ENCODE measurements at regions not wholly inside any gene's neighbourhood (a gene's known extent, or its start where the extent isn't known, plus 50 kb on each side); places are given as distances from the start of the nearest gene placed in this dataset.

DNA sequence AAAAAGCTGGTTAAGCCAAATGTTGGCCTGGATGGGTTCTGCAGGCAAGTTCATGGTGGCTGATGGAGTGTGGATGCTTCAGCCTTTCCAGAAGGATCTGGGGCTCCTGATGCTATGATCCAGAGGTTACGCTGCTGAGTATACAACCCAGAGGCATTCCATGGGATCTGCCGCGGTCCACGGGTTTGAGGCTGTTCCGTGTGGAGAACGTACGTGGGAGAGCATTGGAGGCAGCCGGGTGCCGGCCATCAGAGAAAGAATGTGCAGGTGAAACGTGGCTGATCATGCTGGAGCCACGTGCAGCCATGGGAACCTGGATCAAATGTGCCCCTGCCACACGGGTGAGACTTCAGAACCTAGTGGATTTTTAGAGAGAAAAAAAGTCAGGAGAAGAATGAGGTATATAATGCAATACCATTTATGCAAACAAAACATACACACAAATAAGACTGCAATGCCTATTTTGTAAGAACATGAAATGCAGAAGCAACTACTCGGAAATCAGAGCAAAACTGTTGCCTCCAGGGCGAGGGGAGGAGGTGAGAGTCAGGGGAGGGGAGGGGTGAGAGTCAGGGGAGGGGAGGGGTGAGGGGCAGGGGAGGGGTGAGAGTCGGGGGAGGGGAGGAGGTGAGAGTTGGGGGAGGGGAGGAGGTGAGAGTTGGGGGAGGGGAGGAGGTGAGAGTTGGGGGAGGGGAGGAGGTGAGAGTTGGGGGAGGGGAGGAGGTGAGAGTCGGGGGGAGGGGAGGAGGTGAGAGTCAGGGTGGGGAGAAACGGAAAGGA, 116.5 kb upstream of the C1orf174 start:
- DNase-seq (ENCODE audit: low spot score) = no peak

- no peak for DNase-seq (ENCODE audit: low spot score)
Measured at GRCh38 chr1:4017636-4018365, 117.7 kb upstream of the C1orf174 start.

DNA sequence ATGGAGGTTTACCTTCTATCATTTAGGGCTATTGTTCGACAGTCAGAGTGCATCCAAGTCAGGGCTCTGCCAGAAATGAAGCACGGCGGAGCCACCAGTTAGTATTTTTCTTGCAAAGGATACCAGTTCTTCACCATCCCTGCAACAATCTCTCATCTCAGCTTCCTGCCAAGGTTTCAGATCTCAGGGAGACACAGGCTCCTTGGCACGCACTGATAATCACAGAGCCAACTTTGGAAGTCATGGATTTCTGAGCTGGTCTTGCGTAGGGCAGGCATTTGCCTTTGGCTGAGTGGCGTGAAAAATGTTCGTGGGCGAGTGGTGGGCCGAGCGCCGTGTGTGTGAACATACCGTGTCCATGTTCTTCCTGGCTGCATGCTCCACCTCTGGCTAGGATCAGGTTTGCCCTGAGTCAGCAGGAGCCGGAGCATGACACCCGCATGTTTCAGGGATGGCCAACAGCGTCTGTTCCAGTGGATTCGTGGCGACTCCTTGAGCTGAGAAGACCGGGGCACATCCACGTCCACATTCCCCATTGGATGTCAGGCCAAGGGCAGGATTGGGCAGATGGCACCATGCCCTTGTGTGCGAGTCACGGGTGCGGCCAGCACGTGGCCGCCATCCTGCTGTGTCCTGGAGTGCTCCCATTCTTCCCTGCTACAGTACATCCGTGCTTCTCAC, 118.5 kb upstream of the C1orf174 start:
- no peak for DNase-seq (ENCODE audit: low spot score)

- no peak for DNase-seq (ENCODE audit: low spot score)
Measured at GRCh38 chr1:4019147-4019521, 119.1 kb upstream of the C1orf174 start.

GRCh38 chr1:4019606-4020331, 119.7 kb upstream of the C1orf174 start:
- no peak for DNase-seq (ENCODE audit: low spot score)

DNA sequence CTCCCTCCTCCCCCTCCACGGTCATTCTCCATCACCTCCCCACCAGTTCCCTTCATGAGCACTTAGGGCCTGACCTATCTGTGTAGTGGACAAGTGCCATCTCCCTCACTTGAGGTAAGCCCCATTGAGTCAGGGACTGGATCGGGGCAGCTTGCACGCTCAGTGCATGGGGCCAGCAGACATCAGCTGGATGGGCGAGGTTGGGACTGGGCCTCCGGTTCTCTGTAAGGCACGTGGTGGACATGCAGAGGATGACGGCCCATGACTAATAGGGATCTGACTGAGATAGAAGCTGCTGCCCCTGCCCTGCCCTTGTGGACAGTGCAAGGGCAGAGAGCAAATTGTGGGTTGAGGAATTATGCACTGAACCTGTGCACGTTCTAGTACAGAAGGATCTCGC, 120.4 kb upstream of the C1orf174 start:
- no peak for DNase-seq (ENCODE audit: low spot score)

GRCh38 chr1:4021136-4021973, 121.3 kb upstream of the C1orf174 start:
- no peak for DNase-seq (ENCODE audit: low spot score)

GRCh38 chr1:4021974-4022268, 121.8 kb upstream of the C1orf174 start:
- DNase-seq (ENCODE audit: low spot score) = no peak

DNA sequence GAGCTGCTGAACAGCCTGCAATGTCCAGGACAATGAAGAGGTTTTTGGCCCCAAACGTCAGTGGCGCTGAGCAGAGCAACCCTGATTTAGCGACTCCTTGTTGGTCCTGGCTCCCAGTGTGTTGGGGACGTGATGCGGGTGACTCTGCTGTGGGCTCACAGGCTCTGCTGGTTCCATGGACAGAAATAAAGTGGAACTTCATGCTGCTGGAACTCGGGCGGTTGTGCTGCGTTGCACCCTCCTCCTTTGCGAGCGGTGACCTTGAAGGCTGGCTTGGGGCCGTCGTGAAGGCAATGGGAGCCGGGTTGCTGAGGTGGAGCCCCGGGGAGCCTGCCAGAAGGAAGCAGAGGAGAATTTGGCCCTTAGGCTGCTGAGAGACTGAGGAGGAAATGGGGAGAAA, 122.6 kb upstream of the C1orf174 start:
- no peak for DNase-seq (ENCODE audit: low spot score)

DNA sequence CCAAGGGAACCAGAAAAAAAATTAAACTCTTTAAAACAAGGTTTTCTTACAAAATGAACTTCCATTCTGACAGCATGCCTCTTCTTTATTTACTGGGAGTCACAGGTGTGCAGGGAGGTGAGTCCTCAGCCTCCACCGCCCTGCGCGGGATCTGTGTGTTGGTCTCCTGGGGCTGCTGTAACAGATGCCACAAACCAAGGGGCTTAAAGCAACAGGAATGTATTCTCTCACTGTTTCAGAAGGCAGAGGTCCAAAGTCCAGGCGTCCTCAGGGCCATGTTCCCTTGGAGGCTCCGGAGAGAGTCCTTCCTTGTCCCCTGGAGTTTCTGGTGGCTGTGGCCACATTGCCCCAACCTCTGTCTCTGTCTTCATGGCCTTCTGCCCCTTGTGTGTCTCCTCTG, 123.6 kb upstream of the C1orf174 start:
- no peak for DNase-seq (ENCODE audit: low spot score)

DNA sequence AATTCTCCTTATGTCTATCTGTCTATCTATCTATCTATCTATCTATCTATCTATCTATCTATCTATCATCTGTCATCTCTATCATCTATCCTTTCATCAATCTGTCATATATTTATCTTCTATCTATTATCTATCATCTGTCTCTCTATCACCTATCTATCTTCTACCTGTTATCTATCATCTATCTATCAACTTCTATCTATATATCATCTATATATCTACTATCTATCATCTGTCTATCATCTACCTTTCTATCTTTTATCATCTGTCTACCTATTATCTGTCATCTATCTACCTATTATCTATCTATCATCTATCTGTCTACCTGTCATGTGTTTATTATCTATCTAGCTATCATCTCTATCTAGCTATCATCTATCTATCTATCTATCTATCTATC, 124.7 kb upstream of the C1orf174 start:
- no peak for DNase-seq (ENCODE audit: low spot score)

DNA sequence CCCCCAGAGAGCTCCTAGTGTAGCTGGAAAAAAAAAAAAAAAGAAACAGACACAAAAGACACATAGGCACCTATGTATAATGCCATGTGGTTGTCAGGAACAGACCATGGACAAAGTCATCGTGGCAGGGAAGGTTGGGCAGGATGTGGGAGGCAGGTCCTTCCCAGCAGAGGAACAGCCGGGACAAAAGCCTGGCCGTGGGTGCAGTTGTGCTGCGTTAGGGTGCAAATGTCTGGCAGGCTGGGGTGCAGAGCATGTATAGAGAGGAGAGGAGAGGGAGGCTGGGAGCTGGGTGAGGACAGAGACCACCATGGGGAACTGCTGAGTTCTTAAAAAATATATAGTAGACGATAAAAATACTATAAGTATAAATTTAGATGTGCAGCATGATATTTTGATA, 125.7 kb upstream of the C1orf174 start:
- no peak for DNase-seq (ENCODE audit: low spot score)

- no peak for DNase-seq (ENCODE audit: low spot score)
Measured at GRCh38 chr1:4027008-4027407, 126.9 kb upstream of the C1orf174 start.

DNA sequence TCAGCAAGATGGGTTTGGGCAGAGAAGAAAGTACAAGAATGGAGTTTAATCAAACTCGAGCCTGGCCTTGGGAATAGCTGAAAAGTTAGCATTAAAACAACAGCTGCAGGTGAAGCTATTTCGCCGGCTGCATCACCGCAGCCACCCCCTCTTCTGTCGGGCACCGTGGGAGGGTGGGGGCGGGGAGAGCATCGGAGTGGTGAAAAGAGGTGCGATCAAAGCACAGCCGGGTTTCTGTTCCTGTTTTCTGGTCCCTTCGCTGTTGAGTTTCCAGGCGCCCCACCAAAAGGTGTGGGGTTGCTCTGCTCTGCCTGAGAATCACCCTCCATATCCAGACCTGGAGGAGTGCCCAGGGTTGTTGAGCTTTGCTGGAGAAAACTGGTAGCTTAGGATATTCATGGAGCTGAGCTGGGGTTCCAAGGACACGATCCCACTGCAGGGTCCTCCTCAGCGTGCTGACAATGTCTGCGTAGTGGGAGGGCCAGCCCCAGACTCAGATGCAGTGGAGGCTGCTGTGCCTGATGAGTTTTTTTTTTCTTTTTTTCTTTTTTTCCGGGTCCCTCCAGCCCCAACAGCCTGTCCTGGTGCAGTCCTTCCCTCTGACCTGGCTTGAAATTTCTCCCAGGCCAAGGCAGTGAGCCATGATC, 127.5 kb upstream of the C1orf174 start:
- DNase-seq (ENCODE audit: low spot score) = no peak

DNA sequence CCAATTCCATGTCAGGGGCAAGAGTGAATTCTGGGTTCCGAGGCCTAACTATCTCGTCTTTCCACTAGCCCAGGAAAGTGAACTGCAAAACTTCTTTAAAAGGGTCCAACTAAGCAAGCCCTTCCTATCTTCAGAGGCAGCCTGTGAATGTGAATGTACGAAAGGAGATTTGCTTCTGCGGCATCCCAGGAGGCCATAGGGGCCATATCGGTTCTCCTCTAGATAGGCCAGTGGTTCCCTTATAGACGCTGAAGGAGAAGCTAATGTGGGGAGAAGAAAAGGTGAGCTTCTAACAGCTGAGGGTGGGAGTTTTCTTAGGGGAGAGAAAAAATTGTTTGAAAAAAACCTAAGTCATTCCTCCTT, 128.0 kb upstream of the C1orf174 start:
- no peak for DNase-seq (ENCODE audit: low spot score)

- no peak for DNase-seq (ENCODE audit: low spot score)
Measured at GRCh38 chr1:4029376-4029775, 129.3 kb upstream of the C1orf174 start.

DNA sequence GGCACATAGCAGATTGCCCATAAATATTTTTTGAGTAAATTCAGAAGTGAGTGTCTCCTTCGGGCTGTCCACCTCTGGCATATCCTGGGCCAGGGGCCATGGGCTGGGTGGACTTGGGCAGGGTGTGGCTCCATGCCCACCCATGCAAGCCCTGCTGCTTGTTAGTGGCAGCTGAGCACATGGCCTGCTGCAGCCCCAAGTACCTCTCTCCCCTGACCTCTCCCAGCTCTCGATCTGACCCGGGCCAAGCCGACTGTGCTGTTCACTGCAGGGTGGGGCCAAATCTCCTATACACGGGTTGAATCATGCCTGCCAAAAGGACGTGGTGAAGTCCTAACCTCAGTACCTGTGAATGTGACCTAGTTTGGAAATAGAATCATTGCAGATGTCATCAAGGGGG, 132.5 kb upstream of the C1orf174 start:
- no peak for DNase-seq (ENCODE audit: low spot score)

GRCh38 chr1:4033129-4033676, 133.1 kb upstream of the C1orf174 start:
- DNase-seq (ENCODE audit: low spot score) = no peak

DNA sequence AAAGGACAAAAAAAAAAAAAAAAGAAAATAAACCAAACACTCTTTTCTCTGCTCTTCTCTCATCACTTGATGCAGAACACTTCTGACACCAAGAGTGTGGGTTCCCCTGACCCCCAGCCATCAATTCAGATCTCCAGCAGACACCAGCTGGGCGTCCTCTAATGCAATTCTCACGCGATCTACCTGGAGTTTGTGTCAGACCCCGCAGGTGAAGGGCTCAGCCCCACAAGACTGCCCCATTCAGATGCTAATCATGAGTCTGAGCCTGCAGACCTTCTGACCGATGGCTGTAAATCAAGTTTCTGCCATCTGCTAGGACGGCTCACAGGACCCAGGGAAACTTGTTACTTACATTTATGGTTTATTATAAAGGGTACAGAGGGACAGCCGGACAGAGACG, 133.6 kb upstream of the C1orf174 start:
- no peak for DNase-seq (ENCODE audit: low spot score)

DNA sequence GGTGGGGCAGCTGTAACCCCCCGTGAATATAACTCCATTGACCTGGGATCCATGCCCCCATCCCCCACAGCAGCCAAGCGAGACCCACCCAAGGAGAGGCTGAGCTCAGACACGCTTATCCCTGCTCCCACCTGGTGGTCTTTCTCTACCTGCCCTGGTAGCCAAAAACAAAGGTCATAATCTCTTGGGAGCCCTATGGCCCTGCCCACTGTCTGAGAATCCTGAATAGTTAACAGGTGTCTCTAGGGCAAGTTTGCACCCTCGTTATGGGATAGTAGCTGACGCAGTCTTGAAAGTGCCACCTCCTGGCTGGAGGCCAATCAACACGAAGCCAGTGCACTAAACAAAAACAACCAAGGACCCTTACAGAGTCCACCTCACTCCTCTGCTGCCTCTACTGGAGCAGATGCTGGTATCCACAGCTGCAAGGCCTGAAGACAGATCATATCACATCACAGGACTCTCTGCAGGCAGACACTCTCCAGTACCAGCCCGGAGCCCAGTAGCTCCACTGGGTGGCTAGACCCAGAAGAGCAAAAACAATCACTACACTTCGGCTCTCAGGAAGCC, 134.3 kb upstream of the C1orf174 start:
- DNase-seq (ENCODE audit: low spot score) = no peak

DNA sequence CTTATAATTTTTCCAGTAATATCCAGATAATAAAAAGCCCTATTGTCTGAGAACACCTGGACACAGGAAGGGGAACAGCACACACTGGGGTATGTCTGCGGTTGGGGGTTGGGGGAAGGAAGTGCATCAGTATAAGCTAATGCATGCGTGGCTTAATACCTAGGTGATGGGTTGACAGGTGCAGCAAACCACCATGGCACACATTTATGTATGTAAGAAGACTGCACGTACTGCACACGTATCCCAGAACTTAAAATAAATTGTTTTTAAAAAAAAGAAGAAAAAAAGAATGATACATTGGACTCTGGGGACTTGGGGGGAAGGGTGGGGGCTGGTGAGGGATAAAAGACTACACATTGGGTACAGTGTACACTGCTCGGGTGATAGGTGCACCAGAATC, 144.9 kb upstream of the C1orf174 start:
- no peak for DNase-seq (ENCODE audit: low spot score)
